Sigmoid colon (tissue), 4 donors: ENCODE measurements at regions not wholly inside any gene's neighbourhood (a gene's known extent, or its start where the extent isn't known, plus 50 kb on each side); places are given as distances from the start of the nearest gene placed in this dataset.

Experiments
- CTCF ChIP-seq, 4 experiments: fragments of 450-650 bp in 3 of 4; fragments of 200-600 bp in 1 of 4; IDR thresholded peaks; one replicate each; pipeline ENCODE4 v1.5.1; 2016 to 2019; ENCODE audit warnings: antibody characterized with exemption in 4 of 4, mild to moderate bottlenecking in 3 of 4, moderate library complexity in 2 of 4
- POLR2A ChIP-seq, 2 donors: fragments of 450-650 bp; IDR thresholded peaks; one replicate each; pipeline ENCODE4 v1.6.1; 2016; ENCODE audit warnings: antibody characterized with exemption in 2 of 2, mild to moderate bottlenecking in 2 of 2, moderate library complexity in 2 of 2
- POLR2AphosphoS5 ChIP-seq, 4 donors: sonication (generic); formaldehyde crosslinking; IDR thresholded peaks; one replicate each; pipeline ENCODE4 v1.6.1; 2017; ENCODE audit warnings: antibody characterized with exemption in 4 of 4

GRCh38 chr16:49203361-49203760, 78.3 kb downstream of the CBLN1 start:
- no peak for TF ChIP-seq POLR2A (IDR thresholded peaks at IDR 0.05)
- no peak for TF ChIP-seq POLR2AphosphoS5 (IDR thresholded peaks at IDR 0.05)
- no peak for TF ChIP-seq CTCF (IDR thresholded peaks at IDR 0.05)
